ENCODE measurements at regions not wholly inside any gene's neighbourhood (a gene's known extent, or its start where the extent isn't known, plus 50 kb on each side); places are given as distances from the start of the nearest gene placed in this dataset.
A peak's percentile ranks its signal among the peaks of the same experiment; 100 is the strongest.

GRCh38 chr13:99905814-99906213 is 65.8 kb downstream of the ZIC5 start:
- no peak overlapping the region; the same call in 1 of the 2 replicates for H3K27ac ChIP-seq
- TF ChIP-seq ZFX (IDR thresholded peaks at IDR 0.05): no peak
- no peak for TF ChIP-seq CTCF (conservative IDR thresholded peaks at IDR 0.05)

GRCh38 chr13:99905224-99905623 is 66.3 kb downstream of the ZIC5 start:
- peak overlapping the region; percentile 26; the same call in 1 of the 2 replicates for H3K27ac ChIP-seq
- TF ChIP-seq CTCF (conservative IDR thresholded peaks at IDR 0.05) (no peak), ZFX (IDR thresholded peaks at IDR 0.05) (no peak)

DNA sequence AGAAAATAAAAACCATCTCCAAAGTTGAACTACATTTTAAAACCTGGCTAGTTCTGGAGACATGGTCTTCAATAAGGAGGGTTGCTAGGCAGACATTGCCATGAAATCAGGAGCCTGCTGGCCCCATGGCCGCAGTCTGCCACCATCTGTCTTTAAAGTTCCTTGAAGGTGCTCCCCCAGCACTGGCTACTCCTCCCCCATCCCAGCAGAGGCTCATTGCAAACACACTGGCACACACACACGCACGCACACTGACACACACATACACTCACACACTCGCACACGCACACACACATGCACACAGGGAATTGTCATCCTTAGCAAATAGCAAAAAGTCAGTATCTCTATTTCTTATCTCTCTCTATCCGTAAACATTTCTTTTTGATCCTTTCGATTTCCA is 68.4 kb downstream of the ZIC5 start:
- H3K27ac ChIP-seq: peak overlapping the region; percentile 84
- no peak for TF ChIP-seq CTCF (conservative IDR thresholded peaks at IDR 0.05)
- TF ChIP-seq ZFX (IDR thresholded peaks at IDR 0.05): no peak

GRCh38 chr13:99902657-99903056 is 68.9 kb downstream of the ZIC5 start:
- TF ChIP-seq ZFX (IDR thresholded peaks at IDR 0.05) (no peak), CTCF (conservative IDR thresholded peaks at IDR 0.05) (no peak)
- H3K27ac ChIP-seq: peak overlapping the region; percentile 84

DNA sequence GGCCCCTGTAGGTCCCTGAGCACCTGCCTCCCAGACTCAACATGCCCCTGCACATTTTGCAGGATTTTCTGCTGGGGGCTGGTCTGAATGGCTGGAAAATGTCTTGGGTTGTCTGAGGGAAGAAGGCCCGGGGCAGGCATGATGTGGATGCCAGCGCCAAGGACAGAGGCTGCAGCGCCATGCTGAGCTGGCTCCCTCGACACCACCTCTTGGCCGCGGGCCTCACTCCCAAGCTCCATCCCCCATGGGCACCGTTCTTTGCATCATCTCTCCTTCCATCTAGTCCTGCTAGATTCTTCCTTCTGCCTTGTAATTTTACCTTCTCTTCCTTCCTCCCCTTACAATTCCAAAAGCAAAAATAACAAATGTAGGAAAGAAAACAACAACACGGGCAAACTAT is 70.6 kb downstream of the ZIC5 start:
- H3K27ac ChIP-seq: peak overlapping the region; percentile 14; the same call in 1 of the 2 replicates
- TF ChIP-seq ZFX (IDR thresholded peaks at IDR 0.05) (no peak), CTCF (conservative IDR thresholded peaks at IDR 0.05) (no peak)

- no peak overlapping the region for H3K27ac ChIP-seq
- TF ChIP-seq CTCF (conservative IDR thresholded peaks at IDR 0.05) (no peak), ZFX (IDR thresholded peaks at IDR 0.05) (no peak)
Observed at GRCh38 chr13:99898421-99898820, 73.1 kb downstream of the ZIC5 start.

- TF ChIP-seq CTCF (conservative IDR thresholded peaks at IDR 0.05) (no peak), ZFX (IDR thresholded peaks at IDR 0.05) (no peak)
- no peak overlapping the region for H3K27ac ChIP-seq
Observed at GRCh38 chr13:99897076-99897440, 74.5 kb downstream of the ZIC5 start.

Data from C4-2B (cell line).